ENCODE measurements at regions not wholly inside any gene's neighbourhood (a gene's known extent, or its start where the extent isn't known, plus 50 kb on each side); places are given as distances from the start of the nearest gene placed in this dataset.

- TF ChIP-seq, protein P1, sequence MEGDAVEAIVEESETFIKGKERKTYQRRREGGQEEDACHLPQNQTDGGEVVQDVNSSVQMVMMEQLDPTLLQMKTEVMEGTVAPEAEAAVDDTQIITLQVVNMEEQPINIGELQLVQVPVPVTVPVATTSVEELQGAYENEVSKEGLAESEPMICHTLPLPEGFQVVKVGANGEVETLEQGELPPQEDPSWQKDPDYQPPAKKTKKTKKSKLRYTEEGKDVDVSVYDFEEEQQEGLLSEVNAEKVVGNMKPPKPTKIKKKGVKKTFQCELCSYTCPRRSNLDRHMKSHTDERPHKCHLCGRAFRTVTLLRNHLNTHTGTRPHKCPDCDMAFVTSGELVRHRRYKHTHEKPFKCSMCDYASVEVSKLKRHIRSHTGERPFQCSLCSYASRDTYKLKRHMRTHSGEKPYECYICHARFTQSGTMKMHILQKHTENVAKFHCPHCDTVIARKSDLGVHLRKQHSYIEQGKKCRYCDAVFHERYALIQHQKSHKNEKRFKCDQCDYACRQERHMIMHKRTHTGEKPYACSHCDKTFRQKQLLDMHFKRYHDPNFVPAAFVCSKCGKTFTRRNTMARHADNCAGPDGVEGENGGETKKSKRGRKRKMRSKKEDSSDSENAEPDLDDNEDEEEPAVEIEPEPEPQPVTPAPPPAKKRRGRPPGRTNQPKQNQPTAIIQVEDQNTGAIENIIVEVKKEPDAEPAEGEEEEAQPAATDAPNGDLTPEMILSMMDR (conservative IDR thresholded peaks at IDR 0.05 in 1 of 2, IDR thresholded peaks at IDR 0.05 in 1 of 2; ENCODE audit: low read depth in 1 of 2, low read length in 2 of 2), result no peak
- TF ChIP-seq EZH2 (IDR thresholded peaks at IDR 0.05; ENCODE audit: low read length, missing control alignments), result no peak
These were observed 68.1 kb upstream of the RFXAP start for GRCh38 chr13:36750946-36751345.
